AG09319 (cell line): ENCODE measurements at regions not wholly inside any gene's neighbourhood (a gene's known extent, or its start where the extent isn't known, plus 50 kb on each side); places are given as distances from the start of the nearest gene placed in this dataset.

Source experiments
- DNase-seq: peaks from one replicate; pipeline ENCODE4 v3.0.0-alpha.2; 2010; ENCODE audit warnings: low read depth; ENCODE audit errors: extremely low read depth
- CTCF ChIP-seq: IDR thresholded peaks from 2 replicates; pipeline ENCODE4 v1.5.1; 2011; ENCODE audit warnings: low read depth, mild to moderate bottlenecking, inconsistent platforms, low read length, moderate library complexity

DNA sequence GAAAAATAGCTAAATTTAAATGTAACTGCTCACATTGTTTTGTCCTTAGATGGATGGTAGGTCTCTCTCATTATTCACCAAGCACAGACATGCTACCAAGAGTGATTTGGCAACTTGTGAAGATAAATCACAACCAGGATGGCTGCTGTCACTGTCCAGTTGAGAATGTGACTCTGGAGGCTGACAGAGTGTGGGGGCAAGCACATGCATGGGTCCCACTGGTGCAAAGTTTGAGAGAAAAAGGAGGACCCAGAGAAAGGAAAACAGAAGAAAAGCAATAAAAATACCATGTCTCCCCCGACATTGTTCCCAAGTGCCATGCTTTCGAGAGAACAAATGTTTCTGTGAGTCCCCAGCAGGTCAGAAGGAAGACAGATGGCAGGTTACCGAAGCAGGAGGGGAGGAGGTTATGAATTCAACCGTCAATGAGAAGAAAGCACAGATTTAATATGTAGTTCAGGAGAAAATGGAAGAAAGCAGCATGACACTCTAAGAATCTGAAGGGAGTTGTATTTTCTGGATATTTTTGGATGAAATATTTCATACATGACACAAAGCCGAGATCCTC is 73.0 kb upstream of the TSHZ2 start:
- DNase-seq, result no peak
- TF ChIP-seq CTCF, result no peak

GRCh38 chr20:52896348-52896747 is 75.8 kb upstream of the TSHZ2 start:
- TF ChIP-seq CTCF, result no peak
- no peak for DNase-seq

GRCh38 chr20:52895701-52896100 is 76.5 kb upstream of the TSHZ2 start:
- DNase-seq, result no peak
- no peak for TF ChIP-seq CTCF

DNA sequence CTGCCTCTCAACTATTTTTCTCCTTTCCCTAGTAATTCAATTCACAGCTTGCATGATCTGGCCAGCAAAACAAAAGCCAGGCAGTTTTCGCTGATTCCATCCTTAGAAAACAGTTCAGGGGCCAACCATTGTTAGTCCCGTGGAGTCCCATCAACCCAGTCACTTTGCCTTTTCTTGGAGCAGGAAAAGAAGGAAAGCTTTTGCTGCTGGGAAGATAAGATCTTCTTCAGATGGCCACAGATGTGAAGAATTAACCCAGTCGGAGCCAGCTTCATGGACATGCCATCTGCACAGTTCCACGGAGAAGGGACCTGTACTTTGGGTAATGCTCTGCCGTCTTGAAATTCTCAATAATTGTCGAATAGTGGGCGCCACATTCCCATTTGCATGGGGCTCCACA is 76.9 kb upstream of the TSHZ2 start:
- DNase-seq, result no peak
- no peak for TF ChIP-seq CTCF

DNA sequence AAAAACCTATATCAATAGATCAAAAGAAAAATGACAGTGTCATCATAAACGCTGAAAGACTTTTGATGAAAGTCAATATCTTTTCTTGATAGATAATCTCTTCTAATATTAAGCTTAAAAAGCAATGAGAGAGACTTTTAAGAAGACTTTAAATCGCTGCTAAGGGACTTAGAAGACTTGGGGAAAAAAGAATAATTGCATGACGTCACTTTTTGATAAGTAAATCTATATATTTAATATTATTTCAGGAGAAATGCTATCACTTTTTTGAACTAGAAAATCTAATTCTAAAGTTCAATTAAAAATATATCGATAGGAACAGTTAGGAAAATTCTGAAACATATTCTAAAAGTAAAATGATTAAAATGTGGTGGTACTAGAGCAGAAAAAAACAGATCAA is 78.7 kb upstream of the TSHZ2 start:
- no peak for TF ChIP-seq CTCF
- no peak for DNase-seq

- no peak for TF ChIP-seq CTCF
These were observed 80.1 kb upstream of the TSHZ2 start for GRCh38 chr20:52892023-52892422.

GRCh38 chr20:52890130-52890529 is 82.0 kb upstream of the TSHZ2 start:
- TF ChIP-seq CTCF, result no peak
- DNase-seq, result no peak

More at GRCh38 chr20:52892023-52892422, 80.1 kb upstream of the TSHZ2 start:
- DNase-seq, result no peak
